ENCODE measurements at regions not wholly inside any gene's neighbourhood (a gene's known extent, or its start where the extent isn't known, plus 50 kb on each side); places are given as distances from the start of the nearest gene placed in this dataset.

DNA sequence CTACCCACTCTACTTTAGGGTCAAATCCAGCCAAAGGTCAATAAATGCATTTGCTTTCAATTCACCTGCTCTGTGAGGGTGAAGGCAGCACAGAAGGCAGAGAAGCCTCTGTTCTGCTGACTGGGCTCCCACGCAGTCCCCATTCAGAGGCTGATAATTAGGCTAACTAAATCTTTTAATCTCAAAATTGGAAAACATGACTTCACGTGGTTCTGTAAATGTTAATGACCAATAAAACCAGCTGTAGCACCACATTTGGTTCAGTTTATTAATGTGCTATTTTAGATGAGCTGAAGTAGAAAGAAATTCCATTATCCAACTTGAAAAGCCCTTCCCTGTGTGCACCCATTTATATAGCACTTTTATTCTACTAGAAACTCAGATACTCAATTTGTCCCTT lies 310.6 kb downstream of the C1D start:
- TF ChIP-seq POLR2AphosphoS5 (IDR thresholded peaks at IDR 0.05; ENCODE audit: borderline replicate concordance, low read depth, low read length) = no peak
- no peak for TF ChIP-seq EZH2 (IDR thresholded peaks at IDR 0.05)
- no peak for TF ChIP-seq FOXP2 (optimal IDR thresholded peaks at IDR 0.05; ENCODE audit: control extremely low read depth, extremely low read length, insufficient read depth)

Data from SK-N-MC (cell line).